ENCODE measurements at regions not wholly inside any gene's neighbourhood (a gene's known extent, or its start where the extent isn't known, plus 50 kb on each side); places are given as distances from the start of the nearest gene placed in this dataset.
"Not testable (repeated sequence)": the region's sequence is repeated elsewhere in the genome, so short reads cannot be mapped to it uniquely, and the experiment has no call there.

DNA sequence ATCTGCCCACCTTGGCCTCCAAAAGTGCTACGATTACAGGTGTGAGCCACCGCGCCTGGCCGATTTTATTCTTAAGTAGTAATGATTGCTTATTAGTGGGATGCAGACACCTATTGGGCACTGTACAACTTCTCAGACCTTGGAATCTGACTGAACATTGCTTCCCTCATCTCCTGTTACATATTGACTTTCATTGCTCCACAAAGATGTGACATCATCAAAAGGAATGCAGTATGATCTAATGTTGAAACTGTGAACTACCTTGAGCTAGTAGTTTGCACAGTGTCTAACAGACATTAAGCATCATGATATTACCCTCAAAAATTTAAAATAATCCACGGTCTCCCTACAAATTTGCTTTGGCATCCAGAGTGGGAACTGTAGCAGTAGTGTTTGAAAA lies 109.8 kb upstream of the SIX2 start:
- no peak for DNase-seq

- no peak for DNase-seq
Observed at GRCh38 chr2:45117383-45117782, 108.1 kb upstream of the SIX2 start.

- no peak for DNase-seq
Observed at GRCh38 chr2:45115181-45115580, 105.9 kb upstream of the SIX2 start.

DNA sequence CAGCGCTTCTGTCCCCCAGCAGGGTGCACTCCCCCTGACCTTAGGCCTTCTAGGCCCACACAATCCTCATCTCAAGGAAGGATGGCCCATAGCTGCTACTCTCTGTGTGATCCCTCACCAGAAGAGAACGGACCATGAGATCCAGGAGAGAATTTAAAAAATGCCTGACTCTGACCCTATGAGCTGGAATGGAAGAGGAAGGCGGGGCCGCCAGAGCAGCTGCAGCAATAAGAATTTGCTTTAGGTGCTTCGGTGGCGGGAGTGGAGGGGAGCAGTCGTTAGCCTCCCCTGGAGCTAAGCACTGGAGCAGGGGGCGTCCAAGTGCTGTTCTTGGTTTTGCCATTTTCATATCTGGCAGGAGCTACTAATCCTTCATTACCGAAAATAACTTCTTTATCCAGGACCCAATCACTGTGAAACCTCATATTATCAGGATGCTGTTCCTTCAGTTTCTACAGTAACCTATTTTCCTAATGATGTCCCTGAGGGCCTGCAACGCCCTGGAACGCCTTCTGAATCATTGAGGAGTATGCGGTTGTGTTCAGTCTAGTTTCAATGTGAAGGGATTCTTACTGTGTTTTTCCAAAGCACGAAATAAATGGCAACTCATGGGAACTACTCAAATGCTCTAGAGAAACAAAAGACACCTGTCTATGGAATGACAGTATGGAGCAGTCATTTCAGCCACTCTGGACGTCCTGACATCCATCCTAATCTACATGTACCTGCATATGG lies 105.1 kb upstream of the SIX2 start:
- DNase-seq: no peak

GRCh38 chr2:45112750-45113149 lies 103.5 kb upstream of the SIX2 start:
- DNase-seq: no peak

DNA sequence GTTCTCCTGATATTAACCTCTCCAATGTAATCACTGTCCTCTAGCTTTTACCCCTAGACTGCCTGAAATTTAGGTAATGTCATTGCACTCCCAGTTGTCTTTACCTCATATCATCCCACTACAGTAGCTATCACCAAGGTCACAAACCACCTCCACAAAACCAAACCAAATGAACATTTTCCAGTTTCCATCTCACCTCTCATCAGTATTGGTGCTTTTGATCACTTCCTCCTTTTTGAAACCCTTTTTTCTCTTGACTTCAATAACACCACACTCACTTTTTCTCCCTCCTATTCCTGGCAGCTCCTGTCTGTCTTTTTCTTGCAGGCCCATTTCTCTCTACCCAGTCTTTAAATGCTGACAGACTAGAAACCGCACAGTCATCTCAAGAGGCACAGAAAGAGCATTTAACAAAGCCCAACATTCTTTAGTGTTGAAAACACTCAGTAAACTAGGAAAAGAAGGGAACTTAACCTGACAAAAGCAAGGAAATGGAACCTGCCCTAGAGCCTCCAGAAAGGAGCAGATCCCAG lies 95.9 kb upstream of the SIX2 start:
- no peak for DNase-seq

DNA sequence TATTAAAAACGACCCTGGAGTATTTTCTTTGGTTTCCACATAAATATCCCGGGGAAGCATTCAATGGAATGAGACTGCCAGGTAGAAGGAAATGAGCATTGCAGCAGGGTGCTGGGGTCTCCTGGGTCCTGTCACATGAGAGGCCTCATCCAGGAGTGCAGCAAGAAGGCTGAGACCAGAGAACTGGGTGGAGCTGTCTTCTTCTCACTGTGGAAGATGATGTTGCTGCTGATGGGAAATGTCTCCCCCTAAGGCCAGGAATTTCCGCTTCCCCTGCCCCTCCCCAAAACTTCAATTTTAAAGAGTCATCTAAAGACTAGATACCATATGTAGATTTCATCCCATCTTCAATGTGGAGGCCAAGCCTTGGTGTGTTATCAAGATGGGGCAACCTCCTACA lies 95.2 kb upstream of the SIX2 start:
- DNase-seq: no peak

DNA sequence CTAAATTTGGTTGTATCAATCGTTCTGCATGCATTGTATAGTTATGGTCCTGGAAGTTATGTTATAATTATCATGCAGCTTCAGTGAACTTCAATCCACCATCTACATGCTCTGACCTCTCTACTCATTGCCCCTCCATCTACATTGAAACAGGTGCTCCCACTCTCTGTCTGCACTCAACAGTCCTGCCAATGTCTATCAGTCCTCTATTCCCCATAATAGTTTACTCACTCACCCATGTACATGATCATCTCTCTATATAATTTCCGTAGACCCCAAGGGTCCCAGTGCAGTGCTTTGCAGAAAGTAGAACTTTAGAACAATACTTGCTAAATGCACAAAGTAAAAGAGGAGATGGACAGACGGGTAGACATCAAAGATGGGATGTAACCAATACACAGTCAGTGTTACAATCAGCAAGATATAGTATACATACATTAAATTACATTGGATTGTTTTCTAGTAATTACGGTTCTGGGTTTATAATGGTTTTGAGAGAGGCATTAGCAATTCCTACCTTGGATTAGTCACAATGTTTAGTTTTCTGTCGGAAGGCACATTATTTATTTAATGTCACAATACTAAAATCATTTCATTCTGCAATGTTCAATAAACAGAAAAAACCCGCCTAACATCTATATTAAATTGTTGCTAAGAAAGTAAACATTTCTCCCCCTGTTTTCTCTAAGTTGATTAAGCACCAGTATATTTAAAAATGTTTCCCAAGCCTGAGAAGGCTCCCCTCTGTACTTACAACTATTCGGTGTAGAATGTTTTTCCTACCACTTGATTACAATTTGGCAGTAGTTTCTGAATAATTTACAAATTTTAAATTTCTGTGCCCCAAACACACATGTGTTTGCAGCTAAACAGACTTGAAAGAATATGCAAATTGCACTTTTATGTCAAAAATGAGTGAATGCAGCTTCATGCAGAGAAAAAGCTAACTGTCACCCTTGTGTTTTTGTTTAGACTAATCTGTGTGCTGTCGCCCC lies 94.4 kb upstream of the SIX2 start:
- DNase-seq: no peak

- no peak for DNase-seq
Observed at GRCh38 chr2:45102579-45103117, 93.4 kb upstream of the SIX2 start.

GRCh38 chr2:45102141-45102540 lies 92.9 kb upstream of the SIX2 start:
- DNase-seq: no peak

- DNase-seq: no peak
Observed at GRCh38 chr2:45096996-45097395, 87.7 kb upstream of the SIX2 start.

DNA sequence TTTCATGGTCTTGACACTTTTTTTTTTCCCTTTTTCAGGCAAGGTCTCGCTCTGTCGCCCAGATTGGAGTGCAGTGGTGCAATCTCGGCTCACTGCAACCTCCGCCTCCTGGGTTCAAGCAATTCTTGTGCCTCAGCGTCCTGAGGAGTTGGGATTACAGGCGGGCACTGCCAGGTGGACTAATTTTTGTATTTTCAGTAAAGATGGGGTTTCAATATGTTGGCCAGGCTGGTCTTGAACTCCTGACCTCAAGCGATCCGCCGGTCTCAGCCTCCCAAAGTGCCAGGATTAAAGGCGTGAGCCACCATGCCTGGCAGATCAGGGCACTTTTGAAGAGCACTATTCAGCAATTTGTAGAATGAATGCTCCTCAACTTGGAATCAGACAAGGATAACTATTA lies 86.8 kb upstream of the SIX2 start:
- not testable (repeated sequence) for DNase-seq

- DNase-seq: no peak
Observed at GRCh38 chr2:45093663-45094062, 84.4 kb upstream of the SIX2 start.

- DNase-seq: no peak
Observed at GRCh38 chr2:45093181-45093580, 83.9 kb upstream of the SIX2 start.

DNA sequence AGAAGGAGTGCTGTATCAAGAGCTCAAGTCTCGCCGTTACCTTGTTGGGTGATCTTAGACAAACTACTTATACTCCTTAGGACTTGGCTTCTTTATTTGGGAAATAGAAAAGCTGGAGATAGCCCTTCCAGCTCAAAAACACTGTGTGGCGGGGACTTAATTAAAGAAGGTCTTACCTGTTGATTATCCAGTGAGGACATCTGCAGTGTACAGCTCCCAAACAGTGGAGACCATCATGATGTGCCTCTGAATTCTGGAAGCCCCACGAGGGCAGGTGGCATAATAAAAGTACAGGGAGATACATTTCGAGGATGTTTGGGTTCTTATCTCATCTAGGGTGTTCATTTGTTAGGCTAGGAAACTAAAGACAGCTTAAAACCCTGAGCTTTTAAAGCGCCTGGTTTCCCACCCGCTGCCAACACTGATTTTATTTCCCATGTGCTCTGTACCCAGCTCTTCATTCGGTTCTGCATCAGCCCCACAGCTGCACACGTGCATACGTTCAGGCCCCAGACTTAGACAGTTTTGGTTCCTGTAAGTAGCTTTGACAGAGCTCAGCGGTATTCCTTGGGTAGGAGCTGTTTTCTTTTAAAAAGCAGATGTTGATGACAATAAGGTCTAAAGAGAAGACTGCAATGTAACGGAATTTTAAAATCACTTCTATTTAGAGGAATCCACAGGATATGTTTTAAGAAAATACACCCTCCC lies 80.5 kb upstream of the SIX2 start:
- DNase-seq: no peak

DNA sequence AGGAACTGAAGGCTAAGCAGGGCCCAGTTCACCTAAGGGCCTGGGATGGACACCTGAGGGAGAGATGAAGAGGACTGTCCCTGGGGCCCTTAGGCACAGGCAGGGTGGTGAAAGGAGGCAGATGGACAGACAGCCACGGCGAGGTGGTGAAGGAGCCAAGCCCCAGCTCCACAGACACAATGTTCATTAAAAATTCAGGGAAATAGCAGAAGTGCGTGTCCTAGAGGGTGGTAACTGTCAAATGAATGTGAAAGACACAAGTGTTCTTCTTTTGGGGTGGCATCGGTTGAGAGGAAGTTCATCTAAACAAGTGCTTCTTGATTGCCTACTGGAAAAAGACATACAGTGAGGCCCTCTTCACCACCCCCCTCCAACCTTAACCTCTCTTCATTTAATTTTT lies 76.2 kb upstream of the SIX2 start:
- DNase-seq: no peak

DNA sequence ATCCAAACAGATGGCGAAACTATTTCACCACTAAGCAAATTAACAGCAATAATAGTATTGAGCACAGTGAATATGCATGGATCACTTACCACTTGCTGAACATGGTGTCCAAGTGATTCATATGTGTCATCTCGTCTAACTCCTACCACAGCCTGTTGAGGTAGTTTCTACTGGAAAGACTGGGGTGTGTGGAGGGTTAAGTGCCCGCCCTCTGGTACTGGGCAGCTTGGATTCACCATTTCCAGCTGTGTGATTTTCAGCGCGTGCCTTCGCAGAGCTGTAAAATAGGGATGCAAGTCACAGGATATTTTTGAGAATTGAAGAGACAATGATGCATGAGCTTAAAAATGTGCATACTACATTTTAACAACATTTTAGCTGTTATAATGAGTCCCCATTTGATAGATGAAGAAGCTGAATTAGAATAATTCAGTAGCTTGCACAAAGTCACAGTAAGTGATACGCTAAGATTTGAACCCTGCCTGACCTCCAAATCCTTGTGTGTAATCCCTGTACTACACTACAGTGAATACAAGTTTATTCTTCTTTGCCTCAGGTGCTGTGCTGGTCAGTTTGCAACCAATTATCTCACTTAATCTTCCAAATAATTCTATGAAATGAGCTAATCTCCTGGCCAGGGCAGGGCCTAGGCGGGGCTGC lies 75.2 kb upstream of the SIX2 start:
- DNase-seq: no peak

DNA sequence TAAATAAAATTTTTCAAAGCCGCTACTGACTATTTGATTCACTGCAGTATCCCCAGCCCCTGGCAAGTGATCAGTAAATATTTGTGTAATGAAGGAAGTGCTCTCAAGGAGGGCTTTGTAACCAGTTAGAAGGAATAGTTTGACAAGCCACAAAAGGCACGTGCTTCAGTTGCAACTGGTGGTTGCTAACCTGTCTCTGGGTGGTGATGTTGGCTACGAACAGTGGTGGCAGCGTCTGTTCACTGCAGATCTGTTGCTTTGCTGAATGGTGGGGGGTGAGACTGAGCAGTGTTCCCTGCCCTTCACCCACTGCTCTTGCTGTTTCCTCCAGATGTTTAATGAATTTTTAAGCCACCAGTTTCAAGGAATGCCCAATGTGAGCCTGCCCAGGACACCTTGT lies 73.9 kb upstream of the SIX2 start:
- DNase-seq: no peak

GRCh38 chr2:45074713-45075112 lies 65.5 kb upstream of the SIX2 start:
- no peak for DNase-seq

DNA sequence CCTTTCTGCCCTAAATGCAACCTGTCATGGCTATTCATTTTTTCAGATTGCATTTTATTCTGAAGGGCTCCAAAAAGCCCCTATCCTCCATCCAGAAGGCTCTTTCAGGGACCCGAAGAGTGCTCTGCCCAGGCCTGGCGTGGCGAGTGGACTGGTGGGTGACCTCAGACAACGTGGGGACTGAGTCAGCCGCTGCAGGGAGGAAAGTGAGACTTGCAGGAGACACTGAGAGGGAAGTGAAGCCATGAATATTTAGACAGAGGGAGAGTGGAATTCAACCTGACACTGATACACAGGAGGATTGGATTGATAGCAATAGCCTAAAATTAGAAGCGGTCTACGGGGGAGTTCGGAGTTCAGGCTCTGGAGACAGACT lies 63.6 kb upstream of the SIX2 start:
- no peak for DNase-seq

Data from hypothalamus (tissue), 51 donors.